Smooth muscle cell (in vitro differentiated cells): ENCODE measurements at regions not wholly inside any gene's neighbourhood (a gene's known extent, or its start where the extent isn't known, plus 50 kb on each side); places are given as distances from the start of the nearest gene placed in this dataset.

ENCODE experiments used
- DNase-seq: peaks from one replicate; lab custom pipeline; 2025; ENCODE audit not compliant: unreplicated experiment; lab: John Stamatoyannopoulos, UW
- H2AFZ ChIP-seq: fragments of 200-600 bp; sonication (generic); 2 replicates; pipeline ENCODE4 v1.6.0; 2016; ENCODE audit warnings: antibody characterized with exemption, low read depth, mild to moderate bottlenecking
- H3F3A ChIP-seq: fragments of 200-600 bp; sonication (generic); 2 replicates; pipeline ENCODE4 v1.6.0; 2017; ENCODE audit warnings: antibody characterized with exemption, low read depth
- H3K27ac ChIP-seq: fragments of 200-600 bp; sonication (generic); 2 replicates; pipeline ENCODE4 v1.5.1; 2016; ENCODE audit warnings: low read depth, mild to moderate bottlenecking
- H3K27me3 ChIP-seq: fragments of 200-600 bp; sonication (generic); 2 replicates; pipeline ENCODE4 v1.6.1; 2016; ENCODE audit warnings: low read depth, mild to moderate bottlenecking
- H3K36me3 ChIP-seq: fragments of 200-600 bp; sonication (generic); 2 replicates; pipeline ENCODE4 v1.5.1; 2016; ENCODE audit warnings: low read depth
- H3K4me1 ChIP-seq: fragments of 200-600 bp; sonication (generic); 2 replicates; pipeline ENCODE4 v1.5.1; 2016; ENCODE audit warnings: low read depth
- H3K4me2 ChIP-seq: fragments of 200-600 bp; sonication (generic); 2 replicates; pipeline ENCODE4 v1.6.0; 2016; ENCODE audit warnings: mild to moderate bottlenecking
- H3K4me3 ChIP-seq: fragments of 200-600 bp; sonication (generic); 2 replicates; pipeline ENCODE4 v1.5.1; 2016; ENCODE audit warnings: mild to moderate bottlenecking
- H3K79me2 ChIP-seq: fragments of 200-600 bp; sonication (generic); 2 replicates; pipeline ENCODE4 v1.6.0; 2016; ENCODE audit warnings: low read depth, mild to moderate bottlenecking
- H3K9ac ChIP-seq: fragments of 200-600 bp; sonication (generic); 2 replicates; pipeline ENCODE4 v1.6.0; 2016; ENCODE audit warnings: low read depth
- H3K9me3 ChIP-seq: fragments of 200-600 bp; sonication (generic); replicated peaks from 2 replicates; pipeline ENCODE4 v1.5.1; 2016; ENCODE audit warnings: low read depth
- H4K20me1 ChIP-seq: fragments of 200-600 bp; sonication (generic); 2 replicates; pipeline ENCODE4 v1.6.0; 2016; ENCODE audit warnings: low read depth
- CTCF ChIP-seq: fragments of 200-600 bp; sonication (generic); IDR thresholded peaks from 2 replicates; pipeline ENCODE4 v1.5.1; 2017; ENCODE audit warnings: borderline replicate concordance, mild to moderate bottlenecking, antibody characterized with exemption; ENCODE audit not compliant: insufficient read depth, poor library complexity, severe bottlenecking
- WGBS: methylation state at CpG from one replicate; pipeline ENCODE4 v1.1.7; 2016; ENCODE audit warnings: low lambda C conversion rate; 5-methylcytosine and 5-hydroxymethylcytosine counted together

GRCh38 chr4:62670514-62670913 lies 1470.4 kb downstream of the ADGRL3 start:
- Histone ChIP-seq H3K4me1 (no peaks in the 10 kb centered on the region), H3K4me3 (no peak overlapping the region), H3K9ac (no peak overlapping the region), H3K36me3 (no peaks in the 10 kb centered on the region), H3K27me3 (no peaks in the 10 kb centered on the region), H3K4me2 (no peak overlapping the region), H3K27ac (no peak overlapping the region), H4K20me1 (no peaks in the 10 kb centered on the region), H2AFZ (no peak overlapping the region), H3K79me2 (no peaks in the 10 kb centered on the region), H3K9me3 (no peaks in the 10 kb centered on the region), H3F3A (no peaks in the 10 kb centered on the region)
- WGBS, result 79% methylated on average over 2 of the region's 2 CpGs
- TF ChIP-seq CTCF, result no peak
- DNase-seq, result no peak

DNA sequence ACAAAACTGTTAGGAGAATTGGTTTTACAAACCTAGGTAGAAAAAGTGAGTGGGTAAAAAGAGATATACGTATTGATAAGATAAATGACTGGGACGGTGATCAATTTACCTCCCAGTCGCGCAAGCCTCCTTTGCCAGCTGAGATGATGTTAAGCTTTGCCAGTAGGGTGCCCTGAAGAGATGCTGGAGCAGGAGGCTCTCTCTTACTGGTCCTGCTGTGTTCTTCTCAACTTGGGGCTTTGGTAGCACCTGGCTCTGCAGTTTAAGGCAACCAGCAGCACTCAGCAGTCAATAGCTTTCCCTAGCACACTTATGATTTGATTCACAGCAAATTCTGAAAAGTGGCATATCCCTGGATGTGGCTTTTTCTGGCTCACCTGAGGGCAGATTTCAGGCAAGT lies 1461.7 kb downstream of the ADGRL3 start:
- H3K27ac ChIP-seq, result no peak overlapping the region
- TF ChIP-seq CTCF, result no peak

DNA sequence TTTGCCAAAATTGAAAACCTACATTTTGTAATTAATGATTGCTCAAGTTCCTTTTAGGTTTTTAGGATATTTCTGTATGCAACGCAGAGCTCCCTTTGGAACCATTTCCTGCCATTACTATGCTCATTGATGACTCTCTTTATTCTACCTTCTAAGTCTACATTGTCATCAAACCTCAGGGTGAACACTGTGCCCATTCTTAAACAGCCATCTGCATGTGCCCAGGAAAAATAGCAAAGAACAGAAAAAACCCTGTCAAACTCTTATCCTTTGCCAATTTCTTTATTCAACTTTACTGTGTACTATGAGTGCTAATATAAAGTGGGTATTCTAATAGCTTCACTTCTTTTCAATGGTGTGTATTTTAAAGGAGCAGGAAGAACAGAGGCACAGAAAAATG lies 1455.9 kb downstream of the ADGRL3 start:
- TF ChIP-seq CTCF, result no peak
- Histone ChIP-seq H3K9me3 (no peaks in the 10 kb centered on the region), H4K20me1 (no peaks in the 10 kb centered on the region), H3K27me3 (no peaks in the 10 kb centered on the region), H3K4me1 (no peaks in the 10 kb centered on the region), H3K27ac (no peak overlapping the region), H2AFZ (no peak overlapping the region), H3K36me3 (no peaks in the 10 kb centered on the region), H3F3A (no peaks in the 10 kb centered on the region), H3K79me2 (no peaks in the 10 kb centered on the region), H3K4me3 (no peak overlapping the region), H3K4me2 (no peak overlapping the region), H3K9ac (no peak overlapping the region)
- 96% methylated on average over 1 of the region's 1 CpG for WGBS
- no peak for DNase-seq

More for the DNA sequence above, 1461.7 kb downstream of the ADGRL3 start:
- WGBS, result 86% methylated on average over 4 of the region's 4 CpGs
- no peak overlapping the region for H2AFZ ChIP-seq
- H3K36me3 ChIP-seq, result no peaks in the 10 kb centered on the region
- no peaks in the 10 kb centered on the region for H3K79me2 ChIP-seq
- no peaks in the 10 kb centered on the region for H3K27me3 ChIP-seq
- no peaks in the 10 kb centered on the region for H3F3A ChIP-seq
- no peak overlapping the region for H3K9ac ChIP-seq
- no peaks in the 10 kb centered on the region for H4K20me1 ChIP-seq
- no peaks in the 10 kb centered on the region for H3K9me3 ChIP-seq
- no peak overlapping the region for H3K4me3 ChIP-seq
- no peak overlapping the region for H3K4me2 ChIP-seq
- no peak for DNase-seq
- H3K4me1 ChIP-seq, result no peaks in the 10 kb centered on the region

GRCh38 chr4:62644372-62644771 lies 1444.2 kb downstream of the ADGRL3 start:
- 17% methylated on average over 3 of the region's 3 CpGs for WGBS
- H4K20me1 ChIP-seq, result no peaks in the 10 kb centered on the region
- H3K4me2 ChIP-seq, result no peak overlapping the region
- H3K4me3 ChIP-seq, result no peak overlapping the region
- no peak overlapping the region for H3K9ac ChIP-seq
- H3K79me2 ChIP-seq, result no peaks in the 10 kb centered on the region
- H3K36me3 ChIP-seq, result no peaks in the 10 kb centered on the region
- no peak for DNase-seq
- H3K4me1 ChIP-seq, result no peaks in the 10 kb centered on the region
- no peaks in the 10 kb centered on the region for H3K9me3 ChIP-seq
- H3K27me3 ChIP-seq, result no peaks in the 10 kb centered on the region
- peak overlapping the region; percentile 90 for H2AFZ ChIP-seq
- H3K27ac ChIP-seq, result no peak overlapping the region
- no peaks in the 10 kb centered on the region for H3F3A ChIP-seq
- peak; percentile 33 for TF ChIP-seq CTCF
